Mesendoderm (in vitro differentiated cells): ENCODE measurements at regions not wholly inside any gene's neighbourhood (a gene's known extent, or its start where the extent isn't known, plus 50 kb on each side); places are given as distances from the start of the nearest gene placed in this dataset.

ENCODE experiments used
- DNase-seq: peaks from one replicate; pipeline ENCODE4 v3.0.0; 2013
- H2AK5ac ChIP-seq: 2 replicates; pipeline ENCODE4 v1.6.1; 2013; ENCODE audit warnings: low read length, inconsistent platforms
- H2BK120ac ChIP-seq: 2 replicates; pipeline ENCODE4 v1.6.1; 2013; ENCODE audit warnings: low read depth, mild to moderate bottlenecking, low read length, moderate library complexity, mixed read lengths
- H2BK15ac ChIP-seq: replicated peaks from 2 replicates; pipeline ENCODE4 v1.6.1; 2013; ENCODE audit warnings: low read depth, mild to moderate bottlenecking, moderate library complexity
- H2BK5ac ChIP-seq: 2 replicates; pipeline ENCODE4 v1.6.1; 2013; ENCODE audit warnings: low read length, inconsistent platforms
- H3K18ac ChIP-seq: 2 replicates; pipeline ENCODE4 v1.6.1; 2013; ENCODE audit warnings: mild to moderate bottlenecking, low read length, mixed read lengths
- H3K23ac ChIP-seq: one replicate; pipeline ENCODE4 v1.6.1; 2013; ENCODE audit warnings: low read length
- H3K27ac ChIP-seq: 2 replicates; pipeline ENCODE4 v1.5.1; 2013; ENCODE audit warnings: low read depth, mild to moderate bottlenecking, inconsistent platforms, low read length, moderate library complexity
- H3K27me3 ChIP-seq: 2 replicates; pipeline ENCODE4 v1.6.1; 2013; ENCODE audit warnings: low read length, control low read depth, mild to moderate bottlenecking, inconsistent platforms; ENCODE audit not compliant: insufficient read depth, poor library complexity
- H3K36me3 ChIP-seq: 2 replicates; pipeline ENCODE4 v1.6.1; 2013; ENCODE audit warnings: low read length, inconsistent platforms; ENCODE audit not compliant: control insufficient read depth, insufficient read depth
- H3K4ac ChIP-seq: one replicate; pipeline ENCODE4 v1.6.1; 2013; ENCODE audit warnings: low read depth, mild to moderate bottlenecking, low read length, moderate library complexity
- H3K4me1 ChIP-seq: 2 replicates; pipeline ENCODE4 v1.6.1; 2013; ENCODE audit warnings: low read depth, low read length, inconsistent platforms; ENCODE audit not compliant: control insufficient read depth
- H3K4me2 ChIP-seq: 2 replicates; pipeline ENCODE4 v1.6.1; 2013; ENCODE audit warnings: low read length
- H3K4me3 ChIP-seq: 2 replicates; pipeline ENCODE4 v1.5.1; 2013; ENCODE audit warnings: mild to moderate bottlenecking, low read length
- H3K56ac ChIP-seq: one replicate; pipeline ENCODE4 v1.6.1; 2013; ENCODE audit warnings: low read length
- H3K79me1 ChIP-seq: 2 replicates; pipeline ENCODE4 v1.6.1; 2013; ENCODE audit warnings: low read length, inconsistent platforms
- H3K79me2 ChIP-seq: 2 replicates; pipeline ENCODE4 v1.6.1; 2013; ENCODE audit warnings: mild to moderate bottlenecking, low read length; ENCODE audit not compliant: control insufficient read depth, insufficient read depth
- H3K9ac ChIP-seq: 2 replicates; pipeline ENCODE4 v1.6.1; 2013; ENCODE audit warnings: low read length, inconsistent platforms
- H4K5ac ChIP-seq: one replicate; pipeline ENCODE4 v1.6.1; 2013; ENCODE audit warnings: low read length
- H4K8ac ChIP-seq: one replicate; pipeline ENCODE4 v1.6.1; 2013; ENCODE audit warnings: low read depth, mild to moderate bottlenecking, control low read depth, low read length, moderate library complexity
- WGBS: extraction: QIAGEN DNeasy Blood & Tissue Kit; methylation state at CpG from one replicate; pipeline ENCODE4 v1.1.7; 2013; ENCODE audit warnings: low lambda C conversion rate, missing lambda C conversion rate; ENCODE audit not compliant: insufficient coverage; ENCODE audit errors: extremely low coverage; 5-methylcytosine and 5-hydroxymethylcytosine counted together

GRCh38 chr3:188097791-188098190 is 56.2 kb upstream of the LPP start:
- H3K4me2 ChIP-seq: no peak overlapping the region

GRCh38 chr3:188099907-188100306 is 54.0 kb upstream of the LPP start:
- WGBS: no CpG with 5 or more reads among the region's 6 CpGs
- no peaks in the 10 kb centered on the region for H3K4me1 ChIP-seq
- DNase-seq: no peak

More at GRCh38 chr3:188097791-188098190, 56.2 kb upstream of the LPP start:
- H3K79me1 ChIP-seq: no peaks in the 10 kb centered on the region
- DNase-seq: no peak
- H3K23ac ChIP-seq: no peak overlapping the region
- no CpG with 5 or more reads among the region's 7 CpGs for WGBS
- no peak overlapping the region for H3K56ac ChIP-seq
- no peaks in the 10 kb centered on the region for H3K79me2 ChIP-seq
- no peaks in the 10 kb centered on the region for H3K27me3 ChIP-seq
- no peaks in the 10 kb centered on the region for H3K36me3 ChIP-seq
- H2BK120ac ChIP-seq: no peak overlapping the region
- no peak overlapping the region for H3K9ac ChIP-seq
- no peak overlapping the region for H2BK5ac ChIP-seq
- H3K27ac ChIP-seq: no peak overlapping the region
- no peak overlapping the region for H3K4ac ChIP-seq
- no peak overlapping the region for H4K8ac ChIP-seq
- H4K5ac ChIP-seq: no peak overlapping the region
- H3K18ac ChIP-seq: no peak overlapping the region
- no peak overlapping the region for H2AK5ac ChIP-seq
- H3K4me3 ChIP-seq: no peak overlapping the region
- H2BK15ac ChIP-seq: no peak overlapping the region
- H3K4me1 ChIP-seq: no peaks in the 10 kb centered on the region

GRCh38 chr3:188102861-188103547 is 51.0 kb upstream of the LPP start:
- no peaks in the 10 kb centered on the region for H3K4me1 ChIP-seq
- H3K18ac ChIP-seq: no peak overlapping the region
- no peak overlapping the region for H2AK5ac ChIP-seq
- WGBS: 100% methylated on average over 1 of the region's 6 CpGs
- H3K4me3 ChIP-seq: no peak overlapping the region
- no peak overlapping the region for H4K8ac ChIP-seq
- H3K23ac ChIP-seq: no peak overlapping the region
- no peaks in the 10 kb centered on the region for H3K79me1 ChIP-seq
- no peak overlapping the region for H4K5ac ChIP-seq
- H2BK120ac ChIP-seq: no peak overlapping the region
- H3K27ac ChIP-seq: no peak overlapping the region
- no peak for DNase-seq
- no peaks in the 10 kb centered on the region for H3K27me3 ChIP-seq
- H3K56ac ChIP-seq: no peak overlapping the region
- H3K9ac ChIP-seq: no peak overlapping the region
- H3K4ac ChIP-seq: no peak overlapping the region
- H3K79me2 ChIP-seq: no peaks in the 10 kb centered on the region
- H2BK15ac ChIP-seq: no peak overlapping the region
- no peaks in the 10 kb centered on the region for H3K36me3 ChIP-seq
- H3K4me2 ChIP-seq: no peak overlapping the region
- no peak overlapping the region for H2BK5ac ChIP-seq

More at GRCh38 chr3:188099907-188100306, 54.0 kb upstream of the LPP start:
- Histone ChIP-seq H3K4me2 (no peak overlapping the region), H4K5ac (no peak overlapping the region), H3K23ac (no peak overlapping the region), H3K4me3 (no peak overlapping the region), H3K9ac (no peak overlapping the region), H3K18ac (no peak overlapping the region), H3K79me2 (no peaks in the 10 kb centered on the region), H3K4ac (no peak overlapping the region), H3K36me3 (no peaks in the 10 kb centered on the region), H3K27me3 (no peaks in the 10 kb centered on the region), H3K56ac (no peak overlapping the region), H4K8ac (no peak overlapping the region), H3K79me1 (no peaks in the 10 kb centered on the region), H2AK5ac (no peak overlapping the region), H2BK120ac (no peak overlapping the region), H3K27ac (no peak overlapping the region), H2BK5ac (no peak overlapping the region), H2BK15ac (no peak overlapping the region)

GRCh38 chr3:188104050-188104449 is 49.9 kb upstream of the LPP start:
- Histone ChIP-seq H3K18ac (no peak overlapping the region), H3K27me3 (no peaks in the 10 kb centered on the region), H2BK15ac (no peak overlapping the region), H3K79me2 (no peaks in the 10 kb centered on the region), H4K5ac (no peak overlapping the region), H2BK5ac (no peak overlapping the region), H3K9ac (no peak overlapping the region), H3K4me3 (no peak overlapping the region), H4K8ac (no peak overlapping the region), H3K4me1 (no peaks in the 10 kb centered on the region), H2AK5ac (no peak overlapping the region), H3K4ac (no peak overlapping the region), H3K56ac (no peak overlapping the region), H3K36me3 (no peaks in the 10 kb centered on the region), H3K4me2 (no peak overlapping the region), H2BK120ac (no peak overlapping the region), H3K27ac (no peak overlapping the region), H3K79me1 (no peaks in the 10 kb centered on the region), H3K23ac (no peak overlapping the region)
- no peak for DNase-seq
- no CpG with 5 or more reads among the region's 5 CpGs for WGBS
